ENCODE measurements at regions not wholly inside any gene's neighbourhood (a gene's known extent, or its start where the extent isn't known, plus 50 kb on each side); places are given as distances from the start of the nearest gene placed in this dataset.

- Histone ChIP-seq H3K36me3 (no peaks in the 10 kb centered on the region), H3K9me3 (no peaks in the 10 kb centered on the region), H3K4me1 (ENCODE audit: control insufficient read depth in 1 of 2, insufficient read depth in 1 of 2, low read depth in 1 of 2, low read length in 1 of 2) (peaks cover 14 to 18% of the 10 kb centered on the region in 2 experiments), H3K27me3 (no peaks in the 10 kb centered on the region), H3K27ac (no peak overlapping the region), H3K4me3 (ENCODE audit: low read depth in 1 of 2, low read length in 1 of 2) (no peak overlapping the region)
- no peak for TF ChIP-seq CTCF (IDR thresholded peaks at IDR 0.05)
These were observed 329.4 kb upstream of the SOX5 start for GRCh38 chr12:24278832-24279231.

GRCh38 chr12:24270965-24271364, 321.5 kb upstream of the SOX5 start:
- no peaks in the 10 kb centered on the region for H3K36me3 ChIP-seq
- H3K27me3 ChIP-seq: no peaks in the 10 kb centered on the region
- H3K4me1 ChIP-seq (ENCODE audit: control insufficient read depth in 1 of 2, insufficient read depth in 1 of 2, low read depth in 1 of 2, low read length in 1 of 2): no peaks in the 10 kb centered on the region
- no peak overlapping the region for H3K4me3 ChIP-seq (ENCODE audit: low read depth in 1 of 2, low read length in 1 of 2)
- no peaks in the 10 kb centered on the region for H3K9me3 ChIP-seq
- TF ChIP-seq CTCF (IDR thresholded peaks at IDR 0.05): no peak
- H3K27ac ChIP-seq: no peak overlapping the region

DNA sequence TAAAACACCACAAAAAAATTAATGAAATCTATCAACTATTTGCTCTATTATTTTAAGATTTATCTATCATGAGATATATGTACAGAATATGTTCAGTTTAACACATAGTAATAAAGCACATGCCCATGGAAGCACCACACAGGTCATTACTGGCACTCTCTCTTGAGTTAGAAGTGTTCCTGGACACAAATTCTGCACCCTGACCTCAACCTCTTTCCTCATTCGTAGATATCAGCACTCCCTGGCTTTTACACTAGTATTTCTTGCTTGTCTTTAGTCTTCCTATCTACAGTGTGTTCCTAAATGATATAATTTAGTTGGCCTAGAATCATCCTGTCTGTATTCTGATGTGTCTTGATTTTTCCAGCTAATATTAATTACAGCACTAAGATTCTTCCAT, 321.0 kb upstream of the SOX5 start:
- H3K9me3 ChIP-seq: no peaks in the 10 kb centered on the region
- H3K27me3 ChIP-seq: no peaks in the 10 kb centered on the region
- H3K4me3 ChIP-seq (ENCODE audit: low read depth in 1 of 2, low read length in 1 of 2): no peak overlapping the region
- TF ChIP-seq CTCF (IDR thresholded peaks at IDR 0.05): no peak
- no peak overlapping the region for H3K27ac ChIP-seq
- H3K4me1 ChIP-seq (ENCODE audit: control insufficient read depth in 1 of 2, insufficient read depth in 1 of 2, low read depth in 1 of 2, low read length in 1 of 2): no peaks in the 10 kb centered on the region
- H3K36me3 ChIP-seq: no peaks in the 10 kb centered on the region

GRCh38 chr12:24268663-24269186, 319.3 kb upstream of the SOX5 start:
- Histone ChIP-seq H3K27me3 (no peaks in the 10 kb centered on the region), H3K36me3 (no peaks in the 10 kb centered on the region), H3K4me1 (ENCODE audit: control insufficient read depth in 1 of 2, insufficient read depth in 1 of 2, low read depth in 1 of 2, low read length in 1 of 2) (no peaks in the 10 kb centered on the region), H3K9me3 (no peaks in the 10 kb centered on the region), H3K4me3 (ENCODE audit: low read depth in 1 of 2, low read length in 1 of 2) (no peak overlapping the region), H3K27ac (no peak overlapping the region)
- no peak for TF ChIP-seq CTCF (IDR thresholded peaks at IDR 0.05)

- no peaks in the 10 kb centered on the region for H3K9me3 ChIP-seq
- no peak for TF ChIP-seq CTCF (IDR thresholded peaks at IDR 0.05)
- no peak overlapping the region for H3K27ac ChIP-seq
- no peak overlapping the region for H3K4me3 ChIP-seq (ENCODE audit: low read depth in 1 of 2, low read length in 1 of 2)
- no peaks in the 10 kb centered on the region for H3K36me3 ChIP-seq
- H3K27me3 ChIP-seq: no peaks in the 10 kb centered on the region
- no peaks in the 10 kb centered on the region for H3K4me1 ChIP-seq (ENCODE audit: control insufficient read depth in 1 of 2, insufficient read depth in 1 of 2, low read depth in 1 of 2, low read length in 1 of 2)
These were observed 317.5 kb upstream of the SOX5 start for GRCh38 chr12:24266982-24267381.

DNA sequence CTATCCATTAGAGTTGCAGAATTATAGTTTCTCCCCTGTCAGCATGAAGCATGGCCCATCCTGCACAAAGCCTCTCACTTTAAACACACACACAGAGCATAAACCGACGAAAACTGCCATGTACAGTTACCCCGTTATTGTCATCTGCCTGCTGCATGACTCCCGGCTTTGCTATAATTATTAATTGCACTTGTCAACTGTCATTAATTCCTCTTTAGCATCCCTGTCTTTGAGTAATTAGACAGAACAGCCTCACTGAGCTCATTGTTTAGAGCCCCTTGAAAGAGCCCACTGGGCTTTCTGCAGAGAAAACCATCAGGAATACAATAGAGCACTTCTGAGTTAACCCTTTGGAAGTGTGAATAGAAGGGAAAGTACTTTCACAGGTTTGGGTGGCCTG, 307.2 kb upstream of the SOX5 start:
- no peak overlapping the region for H3K27ac ChIP-seq
- H3K4me1 ChIP-seq (ENCODE audit: control insufficient read depth in 1 of 2, insufficient read depth in 1 of 2, low read depth in 1 of 2, low read length in 1 of 2): no peaks in the 10 kb centered on the region
- no peak for TF ChIP-seq CTCF (IDR thresholded peaks at IDR 0.05)
- H3K4me3 ChIP-seq (ENCODE audit: low read depth in 1 of 2, low read length in 1 of 2): no peak overlapping the region
- H3K9me3 ChIP-seq: no peaks in the 10 kb centered on the region
- no peaks in the 10 kb centered on the region for H3K36me3 ChIP-seq
- no peaks in the 10 kb centered on the region for H3K27me3 ChIP-seq
